H1 (cell line): ENCODE measurements at regions not wholly inside any gene's neighbourhood (a gene's known extent, or its start where the extent isn't known, plus 50 kb on each side); places are given as distances from the start of the nearest gene placed in this dataset.

Experiments
- CTCF ChIA-PET: fragments of 300-600 bp; sonication (Branson Sonifier 250); formaldehyde crosslinking; loops from one replicate; lab custom pipeline; 2021; ENCODE audit not compliant: partially characterized antibody; lab: Charles Lee
- POLR2A ChIA-PET: fragments of 300-600 bp; sonication (Branson Sonifier 250); formaldehyde crosslinking; loops from one replicate; lab custom pipeline; 2021; ENCODE audit warnings: inconsistent platforms; ENCODE audit not compliant: partially characterized antibody; lab: Charles Lee
- DNase-seq, 2 experiments: peaks; one replicate each; pipeline versions ENCODE4 v3.0.0 to v3.0.0-alpha.2; 2010 to 2022; ENCODE audit warnings: low spot score in 2 of 2, low read depth in 1 of 2, mixed read lengths in 1 of 2
- FAIRE-seq: peaks from 2 replicates; lab custom pipeline; 2011; peaks lifted over from hg19 to GRCh38; lab: Jason Lieb, UNC
- H2AFZ ChIP-seq: 2 replicates; pipeline ENCODE4 v1.8.1; 2012; ENCODE audit warnings: low read length, inconsistent platforms
- H2AK5ac ChIP-seq: 2 replicates; pipeline ENCODE4 v1.6.1; 2013; ENCODE audit warnings: low read depth, low read length
- H2BK120ac ChIP-seq: replicated peaks from 2 replicates; pipeline ENCODE3; 2013; ENCODE audit warnings: low read depth, low read length, inconsistent platforms
- H2BK12ac ChIP-seq: 2 replicates; pipeline ENCODE4 v1.6.1; 2013; ENCODE audit warnings: low read depth, low read length
- H2BK15ac ChIP-seq: 2 replicates; pipeline ENCODE4 v1.6.1; 2013; ENCODE audit warnings: low read length
- H2BK20ac ChIP-seq: 2 replicates; pipeline ENCODE4 v1.6.1; 2013; ENCODE audit warnings: low read length
- H2BK5ac ChIP-seq: 2 replicates; pipeline ENCODE4 v1.6.1; 2013; ENCODE audit warnings: low read depth, low read length
- H3K14ac ChIP-seq: 2 replicates; pipeline ENCODE4 v1.6.1; 2013; ENCODE audit warnings: inconsistent platforms; ENCODE audit not compliant: insufficient read length
- H3K18ac ChIP-seq: 2 replicates; pipeline ENCODE4 v1.6.1; 2013; ENCODE audit warnings: low read length; ENCODE audit errors: extremely low read depth
- H3K23ac ChIP-seq: 2 replicates; pipeline ENCODE4 v1.6.1; 2013; ENCODE audit warnings: inconsistent platforms; ENCODE audit not compliant: insufficient read length
- H3K23me2 ChIP-seq: 2 replicates; pipeline ENCODE4 v1.6.1; 2013; ENCODE audit warnings: low read depth, low read length
- H3K27ac ChIP-seq: 2 replicates; pipeline ENCODE4 v1.6.1; 2011; ENCODE audit warnings: low read depth, low read length, inconsistent platforms
- H3K27me3 ChIP-seq, 4 experiments: replicated peaks in 1 of 4; 1 replicate in 1 of 4; 2 replicates in 3 of 4; pipeline versions ENCODE4 v1.6.1 to v1.8.1; 2011 to 2013; ENCODE audit warnings: low read length in 3 of 4, mild to moderate bottlenecking in 3 of 4, inconsistent platforms in 2 of 4, mixed read lengths in 2 of 4, moderate library complexity in 1 of 4; ENCODE audit not compliant: control insufficient read depth in 3 of 4, insufficient read depth in 3 of 4; ENCODE audit errors: extremely low read depth in 1 of 4
- H3K36me3 ChIP-seq, 4 experiments: 2 replicates each; pipeline versions ENCODE4 v1.6.1 to v1.8.1; 2011 to 2013; ENCODE audit warnings: mild to moderate bottlenecking in 4 of 4, low read length in 3 of 4, moderate library complexity in 2 of 4, control low read depth in 1 of 4, inconsistent platforms in 1 of 4; ENCODE audit not compliant: insufficient read depth in 4 of 4, control insufficient read depth in 2 of 4
- H3K4ac ChIP-seq: replicated peaks from 2 replicates; pipeline ENCODE3; 2013; ENCODE audit warnings: low read length, low read depth, mixed read lengths, inconsistent platforms; ENCODE audit not compliant: insufficient read length
- H3K4me1 ChIP-seq, 4 experiments: replicated peaks in 1 of 4; 1 replicate in 1 of 4; 2 replicates in 3 of 4; pipeline versions ENCODE4 v1.6.1 to v1.8.1; 2011 to 2013; ENCODE audit warnings: low read length in 3 of 4, inconsistent platforms in 2 of 4, mixed read lengths in 1 of 4; ENCODE audit not compliant: insufficient read depth in 4 of 4, control insufficient read depth in 3 of 4
- H3K4me2 ChIP-seq, 2 experiments: 2 replicates each; pipeline versions ENCODE4 v1.6.1 to v1.8.1; 2011 to 2013; ENCODE audit warnings: low read depth in 2 of 2, low read length in 2 of 2, control low read depth in 1 of 2, inconsistent platforms in 1 of 2, mild to moderate bottlenecking in 1 of 2; ENCODE audit not compliant: insufficient read depth in 1 of 2
- H3K4me3 ChIP-seq, 4 experiments: fragments of 200-600, 300-600 bp in 1 of 4; sonication (generic), shearing (Covaris generic), sonication (Bioruptor Twin) in 1 of 4; 2 replicates each; pipeline versions ENCODE4 v1.5.1 to v1.8.1; 2011 to 2016; ENCODE audit warnings: low read length in 4 of 4, low read depth in 3 of 4, control low read depth in 2 of 4, inconsistent platforms in 2 of 4, mild to moderate bottlenecking in 2 of 4, mixed read lengths in 1 of 4, moderate library complexity in 1 of 4; ENCODE audit not compliant: insufficient read depth in 2 of 4; ENCODE audit errors: extremely low read depth in 1 of 4
- H3K56ac ChIP-seq: replicated peaks from 2 replicates; pipeline ENCODE3; 2013; ENCODE audit warnings: low read depth, mild to moderate bottlenecking, mixed read lengths, low read length, inconsistent platforms; ENCODE audit not compliant: insufficient read length
- H3K79me1 ChIP-seq: 2 replicates; pipeline ENCODE4 v1.6.1; 2013; ENCODE audit warnings: low read depth, low read length, control low read depth
- H3K79me2 ChIP-seq, 2 experiments: 2 replicates each; pipeline versions ENCODE4 v1.6.1 to v1.8.1; 2012 to 2013; ENCODE audit warnings: low read length in 2 of 2, mild to moderate bottlenecking in 2 of 2, inconsistent platforms in 1 of 2; ENCODE audit not compliant: insufficient read depth in 2 of 2, control insufficient read depth in 1 of 2
- H3K9ac ChIP-seq, 4 experiments: replicated peaks in 1 of 4; 1 replicate in 1 of 4; 2 replicates in 3 of 4; pipeline versions ENCODE4 v1.6.1 to v1.8.1; 2011 to 2013; ENCODE audit warnings: low read depth in 3 of 4, low read length in 3 of 4, control low read depth in 2 of 4, mild to moderate bottlenecking in 2 of 4, moderate library complexity in 2 of 4, inconsistent platforms in 1 of 4; ENCODE audit errors: extremely low read depth in 1 of 4
- H3K9me3 ChIP-seq, 2 experiments: 2 replicates each; pipeline versions ENCODE4 v1.6.1 to v1.8.1; 2012 to 2013; ENCODE audit warnings: mild to moderate bottlenecking in 2 of 2, moderate library complexity in 2 of 2, control low read depth in 1 of 2, inconsistent platforms in 1 of 2, low read depth in 1 of 2, low read length in 1 of 2, mixed read lengths in 1 of 2; ENCODE audit not compliant: insufficient read depth in 2 of 2
- H4K20me1 ChIP-seq, 2 experiments: replicated peaks in 1 of 2; 2 replicates each; pipeline versions ENCODE3 to v1.8.1; 2011 to 2013; ENCODE audit warnings: inconsistent platforms in 2 of 2, low read length in 2 of 2, mild to moderate bottlenecking in 1 of 2; ENCODE audit not compliant: insufficient read depth in 2 of 2, control insufficient read depth in 1 of 2
- H4K5ac ChIP-seq: 2 replicates; pipeline ENCODE4 v1.6.1; 2013; ENCODE audit warnings: low read length, low read depth, mixed read lengths, inconsistent platforms; ENCODE audit not compliant: insufficient read length
- H4K8ac ChIP-seq: 2 replicates; pipeline ENCODE4 v1.8.0; 2013; ENCODE audit warnings: mild to moderate bottlenecking, moderate library complexity, low read length, inconsistent platforms; ENCODE audit not compliant: insufficient read depth; ENCODE audit errors: extremely low read depth
- H4K91ac ChIP-seq: replicated peaks from 2 replicates; pipeline ENCODE3; 2013; ENCODE audit warnings: low read length, mixed read lengths, inconsistent platforms; ENCODE audit not compliant: insufficient read length
- ATF3 ChIP-seq: IDR thresholded peaks from 2 replicates; pipeline ENCODE4 v1.6.1; 2011; ENCODE audit warnings: low read depth, mild to moderate bottlenecking, low read length; ENCODE audit not compliant: insufficient read depth
- CTBP2 ChIP-seq: IDR thresholded peaks from 2 replicates; pipeline ENCODE4 v1.7.0; 2011; ENCODE audit warnings: borderline replicate concordance, mild to moderate bottlenecking, moderate library complexity, mixed read lengths, low read length; ENCODE audit not compliant: insufficient read depth, insufficient read length
- EP300 ChIP-seq, 2 experiments: IDR thresholded peaks; 1 replicate in 1 of 2; 2 replicates in 1 of 2; pipeline ENCODE4 v1.6.1; 2011 to 2012; ENCODE audit warnings: low read depth in 2 of 2, low read length in 2 of 2, mild to moderate bottlenecking in 2 of 2, borderline replicate concordance in 1 of 2, inconsistent platforms in 1 of 2, moderate library complexity in 1 of 2
- GABPA ChIP-seq: IDR thresholded peaks from 2 replicates; pipeline ENCODE4 v1.6.1; 2011; ENCODE audit warnings: mild to moderate bottlenecking, low read length, moderate library complexity, borderline replicate concordance; ENCODE audit not compliant: insufficient read depth
- GTF2F1 ChIP-seq: IDR thresholded peaks from 2 replicates; pipeline ENCODE4 v1.6.1; 2012; ENCODE audit warnings: low read depth, low read length, improper control_type of control experiment, borderline replicate concordance
- HDAC6 ChIP-seq: IDR thresholded peaks from one replicate; pipeline ENCODE4 v1.7.1; 2012; ENCODE audit warnings: low read depth, mild to moderate bottlenecking, inconsistent platforms, low read length, moderate library complexity
- JUND ChIP-seq: IDR thresholded peaks from 2 replicates; pipeline ENCODE4 v1.6.1; 2011; ENCODE audit warnings: mild to moderate bottlenecking, improper control_type of control experiment, low read length
- RNF2 ChIP-seq: fragments of 200-900, 300-1000 bp; sonication (generic); IDR thresholded peaks from 2 replicates; pipeline ENCODE4 v1.7.1; 2016; ENCODE audit warnings: borderline replicate concordance, low read depth, mild to moderate bottlenecking, antibody characterized with exemption, low read length; ENCODE audit not compliant: poor library complexity, severe bottlenecking; ENCODE audit errors: missing control alignments
- RXRA ChIP-seq: IDR thresholded peaks from 2 replicates; pipeline ENCODE4 v1.6.1; 2011; ENCODE audit warnings: low read depth, mild to moderate bottlenecking, low read length, moderate library complexity; ENCODE audit not compliant: insufficient read depth
- SIRT6 ChIP-seq: IDR thresholded peaks from one replicate; pipeline ENCODE4 v1.7.1; 2012; ENCODE audit warnings: low read length, inconsistent platforms
- SP4 ChIP-seq: IDR thresholded peaks from 2 replicates; pipeline ENCODE4 v1.6.1; 2012; ENCODE audit warnings: low read length, inconsistent platforms
- WGBS, 2 experiments: shearing (Covaris generic) in 1 of 2; methylation state at CpG; one replicate each; pipeline versions ENCODE4 v1.1.6 to v1.1.7; 2013 to 2015; ENCODE audit warnings: low lambda C conversion rate in 2 of 2, mixed read lengths in 2 of 2, inconsistent platforms in 1 of 2, low coverage in 1 of 2, missing lambda C conversion rate in 1 of 2; ENCODE audit not compliant: insufficient replicate concordance in 2 of 2, insufficient coverage in 1 of 2, insufficient read length in 1 of 2; ENCODE audit errors: extremely low coverage in 1 of 2, missing lambda C conversion rate in 1 of 2; 5-methylcytosine and 5-hydroxymethylcytosine counted together

- Histone ChIP-seq H3K9me3 (peaks cover 3 to 7% of the 10 kb centered on the region in 2 experiments; a peak in 1 of 4 replicates), H3K79me1 (no peaks in the 10 kb centered on the region), H2BK120ac (no peak overlapping the region), H3K23ac (no peak overlapping the region), H4K8ac (no peak overlapping the region; the same call in 1 of the 2 replicates), H3K27me3 (no peaks in the 10 kb centered on the region), H3K4me3 (no peak overlapping the region), H3K14ac (no peak overlapping the region), H2BK15ac (0 out of 2 replicates have a peak overlapping the region, but pooled peaks have one; percentile 4), H3K56ac (no peak overlapping the region), H2AFZ (peak overlapping the region; percentile 12; the same call in 1 of the 2 replicates), H4K20me1 (no peaks in the 10 kb centered on the region), H3K4me1 (peaks cover 0 to 2% (median 0%) of the 10 kb centered on the region in 4 experiments; a peak in 1 of 7 replicates), H3K9ac (no peak overlapping the region), H3K18ac (no peak overlapping the region), H3K79me2 (no peaks in the 10 kb centered on the region), H4K91ac (peak overlapping the region; percentile 61), H4K5ac (no peak overlapping the region), H3K4me2 (no peak overlapping the region), H3K4ac (no peak overlapping the region), H3K27ac (no peak overlapping the region), H2BK12ac (peak overlapping the region; percentile 80; the same call in 1 of the 2 replicates), H2AK5ac (no peak overlapping the region), H3K23me2 (no peaks in the 10 kb centered on the region), H3K36me3 (no peaks in the 10 kb centered on the region), H2BK20ac (no peak overlapping the region), H2BK5ac (no peak overlapping the region)
- WGBS, 2 experiments = 78% methylated on average over 19 of the region's 19 CpGs; no CpG with 5 or more reads in 1 of the 2 experiments
- ChIA-PET CTCF (interaction anchor here (0.6 to 1.5 kb wide), 3 partner anchors 10 to 88 kb away, joined by 3 to 5 read pairs (median 4); no protein-coding TSS in a partner anchor), POLR2A (interaction anchor here (0.7 kb wide), 1 partner anchor 121 kb away, joined by 4 read pairs; no protein-coding TSS in a partner anchor)
- FAIRE-seq (no peak), DNase-seq (peak in 1 of 2 experiments; percentile 46)
- TF ChIP-seq EP300 (IDR thresholded peaks at IDR 0.05; ENCODE audit: borderline replicate concordance in 1 of 2, low read depth in 2 of 2, low read length in 2 of 2) (no peak), CTBP2 (no peak), GTF2F1 (no peak), HDAC6 (no peak), GABPA (no peak), RNF2 (no peak), SIRT6 (no peak), RXRA (no peak), ATF3 (no peak), SP4 (no peak), JUND (no peak)
Observed at GRCh38 chr3:194255252-194256039, 95.7 kb downstream of the CPN2 start.
